ENCODE measurements at regions not wholly inside any gene's neighbourhood (a gene's known extent, or its start where the extent isn't known, plus 50 kb on each side); places are given as distances from the start of the nearest gene placed in this dataset.

DNA sequence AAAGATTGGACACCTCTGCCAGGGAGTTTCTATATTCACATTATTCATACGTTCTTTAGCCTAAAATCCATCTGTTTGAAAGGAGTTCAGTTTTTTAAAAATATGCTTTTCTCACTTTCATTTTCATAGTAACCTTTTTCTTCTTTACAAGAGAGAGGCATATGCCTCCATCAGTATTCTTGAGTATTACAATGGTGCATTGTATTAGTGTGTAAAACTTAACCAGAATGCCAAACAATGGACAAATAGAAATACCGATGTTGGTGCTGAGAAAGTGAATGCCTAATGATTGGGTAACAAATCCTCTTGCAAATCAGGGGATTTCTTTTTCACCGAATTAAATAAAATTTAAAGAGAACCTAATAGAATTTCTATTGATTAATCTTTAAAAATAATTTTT, 163.2 kb upstream of the LAMA2 start:
- H3K4me1 ChIP-seq, result no peaks in the 10 kb centered on the region
- H3K27ac ChIP-seq, result no peak overlapping the region
- no peak for DNase-seq (ENCODE audit: extremely low spot score in 2 of 2)
- intact Hi-C loops (cut with DNase I), result no loop called here
- H3K4me3 ChIP-seq, result no peak overlapping the region
- H3K9me3 ChIP-seq, result no peaks in the 10 kb centered on the region
- TF ChIP-seq POLR2A (IDR thresholded peaks at IDR 0.05), result no peak
- TF ChIP-seq, protein P1, sequence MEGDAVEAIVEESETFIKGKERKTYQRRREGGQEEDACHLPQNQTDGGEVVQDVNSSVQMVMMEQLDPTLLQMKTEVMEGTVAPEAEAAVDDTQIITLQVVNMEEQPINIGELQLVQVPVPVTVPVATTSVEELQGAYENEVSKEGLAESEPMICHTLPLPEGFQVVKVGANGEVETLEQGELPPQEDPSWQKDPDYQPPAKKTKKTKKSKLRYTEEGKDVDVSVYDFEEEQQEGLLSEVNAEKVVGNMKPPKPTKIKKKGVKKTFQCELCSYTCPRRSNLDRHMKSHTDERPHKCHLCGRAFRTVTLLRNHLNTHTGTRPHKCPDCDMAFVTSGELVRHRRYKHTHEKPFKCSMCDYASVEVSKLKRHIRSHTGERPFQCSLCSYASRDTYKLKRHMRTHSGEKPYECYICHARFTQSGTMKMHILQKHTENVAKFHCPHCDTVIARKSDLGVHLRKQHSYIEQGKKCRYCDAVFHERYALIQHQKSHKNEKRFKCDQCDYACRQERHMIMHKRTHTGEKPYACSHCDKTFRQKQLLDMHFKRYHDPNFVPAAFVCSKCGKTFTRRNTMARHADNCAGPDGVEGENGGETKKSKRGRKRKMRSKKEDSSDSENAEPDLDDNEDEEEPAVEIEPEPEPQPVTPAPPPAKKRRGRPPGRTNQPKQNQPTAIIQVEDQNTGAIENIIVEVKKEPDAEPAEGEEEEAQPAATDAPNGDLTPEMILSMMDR (IDR thresholded peaks at IDR 0.05), result no peak
- no peak for TF ChIP-seq POLR2AphosphoS5 (IDR thresholded peaks at IDR 0.05; ENCODE audit: insufficient read depth in 1 of 2, low read depth in 1 of 2)
- H3K27me3 ChIP-seq, result no peaks in the 10 kb centered on the region
- H3K36me3 ChIP-seq, result no peaks in the 10 kb centered on the region

DNA sequence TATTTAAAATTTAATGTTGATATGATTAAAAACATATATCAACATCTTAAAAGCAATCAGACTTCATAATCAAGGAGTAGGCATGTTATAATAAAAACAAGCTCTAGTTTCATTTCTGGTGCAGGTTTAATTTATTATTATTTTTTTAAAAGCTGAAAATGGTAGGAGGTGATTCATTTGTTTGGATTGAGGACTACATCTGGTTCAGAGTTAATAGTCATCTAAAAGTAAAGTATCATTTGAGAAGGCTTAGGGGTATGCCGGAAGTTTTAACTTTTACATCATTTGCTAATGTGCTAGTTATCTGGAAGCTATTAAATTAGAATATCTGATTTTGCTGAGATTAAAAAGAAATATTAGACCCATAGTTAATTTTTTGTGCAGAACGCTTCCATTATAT, 169.5 kb upstream of the LAMA2 start:
- Histone ChIP-seq H3K9me3 (no peaks in the 10 kb centered on the region), H3K27me3 (no peaks in the 10 kb centered on the region), H3K27ac (no peak overlapping the region), H3K36me3 (no peaks in the 10 kb centered on the region), H3K4me3 (no peak overlapping the region), H3K4me1 (no peaks in the 10 kb centered on the region)
- intact Hi-C loops (cut with DNase I), result no loop called here
- no peak for TF ChIP-seq POLR2AphosphoS5 (IDR thresholded peaks at IDR 0.05; ENCODE audit: insufficient read depth in 1 of 2, low read depth in 1 of 2)
- no peak for TF ChIP-seq POLR2A (IDR thresholded peaks at IDR 0.05)
- TF ChIP-seq, protein P1 (IDR thresholded peaks at IDR 0.05), result no peak
- no peak for DNase-seq (ENCODE audit: extremely low spot score in 2 of 2)

- Histone ChIP-seq H3K27me3 (no peaks in the 10 kb centered on the region), H3K27ac (no peak overlapping the region), H3K9me3 (no peaks in the 10 kb centered on the region), H3K4me1 (no peaks in the 10 kb centered on the region), H3K36me3 (no peaks in the 10 kb centered on the region), H3K4me3 (no peak overlapping the region)
- intact Hi-C loops (cut with DNase I), result no loop called here
- DNase-seq (ENCODE audit: extremely low spot score in 2 of 2), result no peak
- TF ChIP-seq POLR2A (IDR thresholded peaks at IDR 0.05) (no peak), POLR2AphosphoS5 (IDR thresholded peaks at IDR 0.05; ENCODE audit: insufficient read depth in 1 of 2, low read depth in 1 of 2) (no peak)
- TF ChIP-seq, protein P1 (IDR thresholded peaks at IDR 0.05), result no peak
These were observed 170.0 kb upstream of the LAMA2 start for GRCh38 chr6:128712898-128713297.

DNA sequence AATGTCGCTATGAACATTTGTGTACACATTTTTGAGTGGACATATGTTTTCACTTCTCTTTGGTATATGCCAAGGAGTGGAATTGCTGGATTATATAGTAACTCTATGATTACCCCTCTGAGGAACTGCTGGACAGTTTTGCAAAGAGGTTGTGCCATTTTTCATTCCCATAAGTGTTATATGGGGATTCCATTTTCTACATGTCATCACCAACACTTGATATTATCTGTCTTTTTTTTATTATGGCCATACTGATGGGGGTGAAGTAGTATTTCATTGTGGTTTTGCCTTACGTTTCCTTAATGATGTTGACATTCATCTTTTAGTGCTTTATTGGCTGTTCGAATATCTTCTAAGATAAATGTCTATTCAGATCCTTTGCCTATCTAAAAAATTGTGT, 171.8 kb upstream of the LAMA2 start:
- Histone ChIP-seq H3K27ac (no peak overlapping the region), H3K4me1 (no peaks in the 10 kb centered on the region), H3K9me3 (no peaks in the 10 kb centered on the region), H3K27me3 (no peaks in the 10 kb centered on the region), H3K36me3 (no peaks in the 10 kb centered on the region), H3K4me3 (no peak overlapping the region)
- TF ChIP-seq, protein P1 (IDR thresholded peaks at IDR 0.05), result no peak
- TF ChIP-seq POLR2A (IDR thresholded peaks at IDR 0.05), result no peak
- no peak for TF ChIP-seq POLR2AphosphoS5 (IDR thresholded peaks at IDR 0.05; ENCODE audit: insufficient read depth in 1 of 2, low read depth in 1 of 2)
- no peak for DNase-seq (ENCODE audit: extremely low spot score in 2 of 2)
- intact Hi-C loops (cut with DNase I), result no loop called here

GRCh38 chr6:128710315-128710714, 172.6 kb upstream of the LAMA2 start:
- Histone ChIP-seq H3K36me3 (no peaks in the 10 kb centered on the region), H3K4me3 (no peak overlapping the region), H3K27ac (no peak overlapping the region), H3K4me1 (no peaks in the 10 kb centered on the region), H3K9me3 (no peaks in the 10 kb centered on the region), H3K27me3 (no peaks in the 10 kb centered on the region)
- TF ChIP-seq POLR2A (IDR thresholded peaks at IDR 0.05), result no peak
- TF ChIP-seq POLR2AphosphoS5 (IDR thresholded peaks at IDR 0.05; ENCODE audit: insufficient read depth in 1 of 2, low read depth in 1 of 2), result no peak
- TF ChIP-seq, protein P1 (IDR thresholded peaks at IDR 0.05), result no peak
- no peak for DNase-seq (ENCODE audit: extremely low spot score in 2 of 2)
- intact Hi-C loops (cut with DNase I), result no loop called here

All from vagina (tissue), 2 donors.